ENCODE measurements at regions not wholly inside any gene's neighbourhood (a gene's known extent, or its start where the extent isn't known, plus 50 kb on each side); places are given as distances from the start of the nearest gene placed in this dataset.

GRCh38 chr22:47402876-47403525 is 640.6 kb downstream of the TBC1D22A start:
- H2AFZ ChIP-seq (ENCODE audit: low read length): no peak overlapping the region
- WGBS, 2 donors (ENCODE audit: extremely low coverage in 2 of 2, insufficient read length in 2 of 2, insufficient replicate concordance in 1 of 2): no CpG with 5 or more reads among the region's 14 CpGs

DNA sequence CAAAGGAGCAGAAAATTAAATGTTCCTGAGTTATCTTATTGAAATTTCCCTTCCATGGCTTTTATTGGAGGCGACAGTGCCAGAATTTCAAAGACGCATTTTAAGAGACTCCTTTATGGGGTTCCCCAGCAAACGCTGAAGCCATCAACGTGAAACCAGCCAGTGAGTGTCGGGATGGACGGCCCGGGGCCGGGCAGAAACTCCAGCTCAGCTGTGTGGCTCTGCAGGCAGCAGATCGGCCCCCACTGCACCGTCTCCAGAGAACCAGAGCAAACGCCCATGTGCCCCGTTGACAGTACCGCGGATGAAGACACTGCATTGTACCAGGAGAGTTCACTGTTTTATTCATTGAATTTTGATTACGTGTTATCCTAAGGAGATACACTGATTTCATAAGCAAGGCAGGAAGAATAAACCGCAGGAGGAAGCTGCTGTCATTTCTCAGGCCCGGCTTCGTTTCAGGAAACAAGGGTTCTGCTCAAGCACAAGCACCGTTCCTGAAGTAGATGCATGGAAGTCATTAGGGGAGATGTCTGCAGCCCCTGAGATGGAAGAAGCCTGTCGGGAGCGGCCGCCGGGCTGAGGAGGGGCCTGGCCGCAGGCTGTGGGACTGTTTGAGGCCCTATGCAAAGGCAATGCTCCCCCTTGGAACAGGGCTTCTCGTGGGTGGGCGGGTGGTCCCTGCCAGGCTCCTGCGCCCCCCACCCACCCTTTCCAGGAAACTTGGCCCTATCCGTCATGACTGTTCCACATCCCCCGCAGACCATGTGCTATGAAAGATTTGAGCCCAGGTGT is 639.7 kb downstream of the TBC1D22A start:
- Histone ChIP-seq H2AK5ac (ENCODE audit: low read depth, low read length) (no peak overlapping the region), H2BK5ac (ENCODE audit: low read length) (no peak overlapping the region), H3K4me1 (ENCODE audit: control insufficient read depth in 2 of 2, insufficient read depth in 1 of 2, low read depth in 1 of 2, low read length in 2 of 2) (no peaks in the 10 kb centered on the region), H2BK15ac (ENCODE audit: low read length) (no peak overlapping the region), H3K14ac (ENCODE audit: low read length) (no peak overlapping the region), H2BK12ac (ENCODE audit: low read length) (no peak overlapping the region), H3K36me3 (replicated peaks in 1 of 2; ENCODE audit: control insufficient read depth in 2 of 2, insufficient read depth in 2 of 2, low read length in 2 of 2) (no peaks in the 10 kb centered on the region), H3K4me2 (ENCODE audit: insufficient read depth, low read length, poor library complexity, severe bottlenecking) (no peak overlapping the region), H3K18ac (ENCODE audit: low read length) (no peak overlapping the region), H3K27me3 (ENCODE audit: control insufficient read depth in 3 of 3, insufficient read depth in 3 of 3, low read depth in 1 of 3, low read length in 3 of 3) (peaks cover 0 to 11% (median 1%) of the 10 kb centered on the region in 3 experiments), H3K27ac (replicated peaks; ENCODE audit: low read length) (no peak overlapping the region), H3K9ac (ENCODE audit: low read depth, low read length, poor library complexity) (no peak overlapping the region), H4K91ac (ENCODE audit: low read depth, low read length, poor library complexity) (no peak overlapping the region), H3K79me1 (ENCODE audit: low read depth, low read length) (peaks cover 1% of the 10 kb centered on the region), H3K23ac (ENCODE audit: low read depth, low read length, poor library complexity) (no peak overlapping the region), H3K9me3 (replicated peaks in 1 of 2; ENCODE audit: control insufficient read depth in 2 of 2, insufficient read depth in 1 of 2, low read depth in 1 of 2, low read length in 2 of 2) (peaks cover 0 to 66% of the 10 kb centered on the region in 2 donors), H4K8ac (ENCODE audit: low read depth, low read length) (no peak overlapping the region), H2BK120ac (ENCODE audit: low read depth, low read length) (no peak overlapping the region), H3K4me3 (ENCODE audit: low read length in 2 of 2) (no peak overlapping the region), H3K4ac (ENCODE audit: low read length) (no peak overlapping the region), H2AFZ (ENCODE audit: low read length) (no peak overlapping the region)
- no peak for DNase-seq (ENCODE audit: low spot score)
- no CpG with 5 or more reads among the region's 29 CpGs for WGBS, 2 donors (ENCODE audit: extremely low coverage in 2 of 2, insufficient read length in 2 of 2, insufficient replicate concordance in 1 of 2)

More at GRCh38 chr22:47402876-47403525, 640.6 kb downstream of the TBC1D22A start:
- Histone ChIP-seq H3K4me2 (ENCODE audit: insufficient read depth, low read length, poor library complexity, severe bottlenecking) (no peak overlapping the region), H2BK120ac (ENCODE audit: low read depth, low read length) (no peak overlapping the region), H3K27ac (replicated peaks; ENCODE audit: low read length) (no peak overlapping the region), H3K4me1 (ENCODE audit: control insufficient read depth in 2 of 2, insufficient read depth in 1 of 2, low read depth in 1 of 2, low read length in 2 of 2) (no peaks in the 10 kb centered on the region), H2AK5ac (ENCODE audit: low read depth, low read length) (no peak overlapping the region), H3K14ac (ENCODE audit: low read length) (no peak overlapping the region), H3K9me3 (replicated peaks in 1 of 2; ENCODE audit: control insufficient read depth in 2 of 2, insufficient read depth in 1 of 2, low read depth in 1 of 2, low read length in 2 of 2) (peaks cover 0 to 64% of the 10 kb centered on the region in 2 donors), H2BK12ac (ENCODE audit: low read length) (no peak overlapping the region), H3K79me1 (ENCODE audit: low read depth, low read length) (no peaks in the 10 kb centered on the region), H3K18ac (ENCODE audit: low read length) (no peak overlapping the region), H2BK15ac (ENCODE audit: low read length) (no peak overlapping the region), H3K9ac (ENCODE audit: low read depth, low read length, poor library complexity) (no peak overlapping the region), H4K91ac (ENCODE audit: low read depth, low read length, poor library complexity) (no peak overlapping the region), H3K36me3 (replicated peaks in 1 of 2; ENCODE audit: control insufficient read depth in 2 of 2, insufficient read depth in 2 of 2, low read length in 2 of 2) (no peaks in the 10 kb centered on the region), H3K4ac (ENCODE audit: low read length) (no peak overlapping the region), H4K8ac (ENCODE audit: low read depth, low read length) (no peak overlapping the region), H3K4me3 (ENCODE audit: low read length in 2 of 2) (no peak overlapping the region), H2BK5ac (ENCODE audit: low read length) (no peak overlapping the region), H3K23ac (ENCODE audit: low read depth, low read length, poor library complexity) (no peak overlapping the region), H3K27me3 (ENCODE audit: control insufficient read depth in 3 of 3, insufficient read depth in 3 of 3, low read depth in 1 of 3, low read length in 3 of 3) (peaks cover 0 to 11% (median 1%) of the 10 kb centered on the region in 3 experiments)
- no peak for DNase-seq (ENCODE audit: low spot score)

DNA sequence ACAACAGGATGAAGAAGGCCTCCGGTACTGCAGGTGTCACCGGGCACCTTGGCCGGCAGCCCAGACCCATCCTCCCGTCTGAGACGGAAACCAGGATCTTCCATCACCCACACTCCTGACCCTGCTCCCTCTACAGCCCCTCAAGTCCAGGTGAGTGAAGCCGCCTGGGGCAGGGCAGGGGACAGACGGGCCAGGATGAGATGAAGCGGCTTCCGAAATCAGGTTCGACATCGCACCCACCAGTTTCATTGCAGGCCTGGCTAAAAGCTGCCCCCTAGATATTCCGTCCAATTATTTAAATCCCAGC is 639.1 kb downstream of the TBC1D22A start:
- Histone ChIP-seq H3K36me3 (replicated peaks in 1 of 2; ENCODE audit: control insufficient read depth in 2 of 2, insufficient read depth in 2 of 2, low read length in 2 of 2) (no peaks in the 10 kb centered on the region), H3K4ac (ENCODE audit: low read length) (no peak overlapping the region), H3K14ac (ENCODE audit: low read length) (no peak overlapping the region), H3K4me3 (ENCODE audit: low read length in 2 of 2) (peak overlapping the region in 1 of 2 donors; percentile 20), H3K27ac (replicated peaks; ENCODE audit: low read length) (no peak overlapping the region), H2BK120ac (ENCODE audit: low read depth, low read length) (no peak overlapping the region), H2AK5ac (ENCODE audit: low read depth, low read length) (no peak overlapping the region), H3K9me3 (replicated peaks in 1 of 2; ENCODE audit: control insufficient read depth in 2 of 2, insufficient read depth in 1 of 2, low read depth in 1 of 2, low read length in 2 of 2) (peaks cover 0 to 67% of the 10 kb centered on the region in 2 donors), H4K8ac (ENCODE audit: low read depth, low read length) (no peak overlapping the region), H2BK15ac (ENCODE audit: low read length) (no peak overlapping the region), H2BK12ac (ENCODE audit: low read length) (no peak overlapping the region), H3K4me1 (ENCODE audit: control insufficient read depth in 2 of 2, insufficient read depth in 1 of 2, low read depth in 1 of 2, low read length in 2 of 2) (no peaks in the 10 kb centered on the region), H2BK5ac (ENCODE audit: low read length) (no peak overlapping the region), H3K79me1 (ENCODE audit: low read depth, low read length) (peaks cover 1% of the 10 kb centered on the region), H3K18ac (ENCODE audit: low read length) (no peak overlapping the region), H3K9ac (ENCODE audit: low read depth, low read length, poor library complexity) (no peak overlapping the region), H3K27me3 (ENCODE audit: control insufficient read depth in 3 of 3, insufficient read depth in 3 of 3, low read depth in 1 of 3, low read length in 3 of 3) (peaks cover 0 to 9% (median 1%) of the 10 kb centered on the region in 3 experiments), H4K91ac (ENCODE audit: low read depth, low read length, poor library complexity) (no peak overlapping the region), H3K4me2 (ENCODE audit: insufficient read depth, low read length, poor library complexity, severe bottlenecking) (no peak overlapping the region), H3K23ac (ENCODE audit: low read depth, low read length, poor library complexity) (no peak overlapping the region), H2AFZ (ENCODE audit: low read length) (no peak overlapping the region)
- no CpG with 5 or more reads among the region's 12 CpGs for WGBS, 2 donors (ENCODE audit: extremely low coverage in 2 of 2, insufficient read length in 2 of 2, insufficient replicate concordance in 1 of 2)
- DNase-seq (ENCODE audit: low spot score): no peak
